OCI-LY1 (cell line): ENCODE measurements at regions not wholly inside any gene's neighbourhood (a gene's known extent, or its start where the extent isn't known, plus 50 kb on each side); places are given as distances from the start of the nearest gene placed in this dataset.
"Not testable (repeated sequence)": the region's sequence is repeated elsewhere in the genome, so short reads cannot be mapped to it uniquely, and the experiment has no call there.

Experiments used
- H2AFZ ChIP-seq: fragments of 200-600 bp; sonication (generic), shearing (Covaris generic); 2 replicates; pipeline ENCODE4 v1.6.0; 2014; ENCODE audit warnings: antibody characterized with exemption, mild to moderate bottlenecking, low read length
- H3F3A ChIP-seq: fragments of 200-600 bp; sonication (generic), shearing (Covaris generic); 2 replicates; pipeline ENCODE4 v1.6.0; 2014; ENCODE audit warnings: mild to moderate bottlenecking, antibody characterized with exemption, low read length, moderate library complexity; ENCODE audit not compliant: insufficient read depth
- H3K27ac ChIP-seq: fragments of 200-600 bp; sonication (generic); 2 replicates; pipeline ENCODE4 v1.5.1; 2014; ENCODE audit warnings: low read length, mixed run types, mild to moderate bottlenecking, low read depth; ENCODE audit not compliant: poor library complexity, severe bottlenecking
- H3K27me3 ChIP-seq: fragments of 200-600 bp; sonication (generic); 2 replicates; pipeline ENCODE4 v1.6.0; 2014; ENCODE audit warnings: antibody characterized with exemption, mild to moderate bottlenecking, low read length, moderate library complexity; ENCODE audit not compliant: insufficient read depth
- H3K36me3 ChIP-seq: fragments of 200-600 bp; sonication (generic); 2 replicates; pipeline ENCODE4 v1.6.1; 2014; ENCODE audit warnings: mild to moderate bottlenecking, antibody characterized with exemption, low read length, moderate library complexity, mixed read lengths; ENCODE audit not compliant: insufficient read depth
- H3K4me1 ChIP-seq: fragments of 200-600 bp; sonication (generic); 2 replicates; pipeline ENCODE4 v1.5.1; 2014; ENCODE audit warnings: mild to moderate bottlenecking, low read length, moderate library complexity; ENCODE audit not compliant: insufficient read depth, severe bottlenecking
- H3K4me2 ChIP-seq: fragments of 200-600 bp; sonication (generic), shearing (Covaris generic); 2 replicates; pipeline ENCODE4 v1.6.1; 2014; ENCODE audit warnings: low read length
- H3K4me3 ChIP-seq: fragments of 200-600 bp; sonication (generic); 2 replicates; pipeline ENCODE4 v1.5.1; 2014; ENCODE audit warnings: low read length, low read depth, mild to moderate bottlenecking, mixed read lengths; ENCODE audit not compliant: poor library complexity, severe bottlenecking
- H3K79me2 ChIP-seq: fragments of 200-600 bp; shearing (Covaris generic); 2 replicates; pipeline ENCODE4 v1.6.1; 2016; ENCODE audit warnings: mixed run types, low read length, mixed read lengths; ENCODE audit not compliant: insufficient read depth
- H3K9ac ChIP-seq: fragments of 200-600 bp; sonication (generic), shearing (Covaris generic); 2 replicates; pipeline ENCODE4 v1.6.1; 2014; ENCODE audit warnings: mild to moderate bottlenecking, low read length, mixed read lengths
- H3K9me2 ChIP-seq: fragments of 200-600 bp; sonication (generic), shearing (Covaris generic); 2 replicates; pipeline ENCODE4 v1.6.1; 2014; ENCODE audit warnings: low read depth, mild to moderate bottlenecking, low read length, mixed read lengths
- H3K9me3 ChIP-seq: fragments of 200-600 bp; shearing (Covaris generic); 2 replicates; pipeline ENCODE4 v1.6.1; 2014; ENCODE audit warnings: low read length, mixed read lengths
- H4K20me1 ChIP-seq: fragments of 200-600 bp; sonication (generic), shearing (Covaris generic); 2 replicates; pipeline ENCODE4 v1.6.0; 2016; ENCODE audit warnings: mild to moderate bottlenecking, low read length; ENCODE audit not compliant: insufficient read depth
- CTCF ChIP-seq: fragments of 200-600 bp; sonication (generic), shearing (Covaris generic); IDR thresholded peaks from 2 replicates; pipeline ENCODE4 v1.5.1; 2017; ENCODE audit warnings: mild to moderate bottlenecking, antibody characterized with exemption, low read length, moderate library complexity, mixed read lengths
- EZH2 ChIP-seq: fragments of 200-600 bp; sonication (generic), shearing (Covaris generic); IDR thresholded peaks from 2 replicates; pipeline ENCODE4 v1.8.0; 2017; ENCODE audit warnings: borderline replicate concordance, mixed run types, mild to moderate bottlenecking, antibody characterized with exemption, low read length, moderate library complexity, mixed read lengths

- no peaks in the 10 kb centered on the region for H3K27me3 ChIP-seq
- H2AFZ ChIP-seq = no peak overlapping the region
- no peak overlapping the region for H3K9ac ChIP-seq
- no peak overlapping the region for H3K4me2 ChIP-seq
- no peak overlapping the region for H3K27ac ChIP-seq
- no peaks in the 10 kb centered on the region for H3K4me1 ChIP-seq
- H4K20me1 ChIP-seq = no peaks in the 10 kb centered on the region
- TF ChIP-seq CTCF = no peak
- TF ChIP-seq EZH2 = no peak
- no peaks in the 10 kb centered on the region for H3K79me2 ChIP-seq
- H3K36me3 ChIP-seq = no peaks in the 10 kb centered on the region
- H3K9me3 ChIP-seq = no peaks in the 10 kb centered on the region
- H3F3A ChIP-seq = no peaks in the 10 kb centered on the region
- H3K9me2 ChIP-seq = no peaks in the 10 kb centered on the region
- H3K4me3 ChIP-seq = no peak overlapping the region
Measured at GRCh38 chr2:56831780-56832179, 648.0 kb downstream of the CCDC85A start.

- Histone ChIP-seq H4K20me1 (no peaks in the 10 kb centered on the region), H3K27me3 (no peaks in the 10 kb centered on the region), H3K9ac (no peak overlapping the region), H3K4me3 (no peak overlapping the region), H3K36me3 (no peaks in the 10 kb centered on the region), H3K27ac (no peak overlapping the region), H3K4me2 (no peak overlapping the region), H3K9me3 (no peaks in the 10 kb centered on the region), H3K9me2 (no peaks in the 10 kb centered on the region), H3K79me2 (no peaks in the 10 kb centered on the region), H3K4me1 (no peaks in the 10 kb centered on the region), H3F3A (no peaks in the 10 kb centered on the region), H2AFZ (no peak overlapping the region)
- no peak for TF ChIP-seq EZH2
- TF ChIP-seq CTCF = no peak
Measured at GRCh38 chr2:56834686-56835085, 650.9 kb downstream of the CCDC85A start.

- H3K27me3 ChIP-seq, H3K4me2 ChIP-seq, H3K4me3 ChIP-seq, H2AFZ ChIP-seq, H4K20me1 ChIP-seq, H3K27ac ChIP-seq, H3K9ac ChIP-seq, H3K36me3 ChIP-seq, H3K79me2 ChIP-seq, H3F3A ChIP-seq, H3K9me2 ChIP-seq, H3K9me3 ChIP-seq, H3K4me1 ChIP-seq: not testable (repeated sequence)
Measured at GRCh38 chr2:56840009-56840408, 656.2 kb downstream of the CCDC85A start.

GRCh38 chr2:56860991-56861390 is 677.2 kb downstream of the CCDC85A start:
- no peak for TF ChIP-seq CTCF
- H3K9ac ChIP-seq = no peak overlapping the region
- H3K4me3 ChIP-seq = no peak overlapping the region
- no peaks in the 10 kb centered on the region for H3K4me1 ChIP-seq
- H3K9me3 ChIP-seq = no peaks in the 10 kb centered on the region
- no peak overlapping the region for H2AFZ ChIP-seq
- no peaks in the 10 kb centered on the region for H3K36me3 ChIP-seq
- H3K9me2 ChIP-seq = no peaks in the 10 kb centered on the region
- H4K20me1 ChIP-seq = no peaks in the 10 kb centered on the region
- no peaks in the 10 kb centered on the region for H3K79me2 ChIP-seq
- no peaks in the 10 kb centered on the region for H3F3A ChIP-seq
- H3K4me2 ChIP-seq = no peak overlapping the region
- no peaks in the 10 kb centered on the region for H3K27me3 ChIP-seq
- no peak overlapping the region for H3K27ac ChIP-seq
